Heart left ventricle (tissue), 16 donors: ENCODE measurements at regions not wholly inside any gene's neighbourhood (a gene's known extent, or its start where the extent isn't known, plus 50 kb on each side); places are given as distances from the start of the nearest gene placed in this dataset.
"Not testable (repeated sequence)": the region's sequence is repeated elsewhere in the genome, so short reads cannot be mapped to it uniquely, and the experiment has no call there.

Source experiments
- ATAC-seq, 4 donors: fragments of 200-7000 bp; cut with Tn5 transposase; one replicate each; pipeline ENCODE4 v1.9.1; 2020 to 2022; ENCODE audit warnings: moderate library complexity in 4 of 4, mild to moderate bottlenecking in 3 of 4, moderate number of reproducible peaks in 1 of 4
- DNase-seq, 5 donors: peaks; one replicate each; pipeline ENCODE4 v3.0.0-alpha.2; 2020
- H3K27ac ChIP-seq, 12 donors: fragments of 200-600 bp; sonication (generic) in 4 of 12; one replicate each; pipeline versions ENCODE4 v1.5.0 to v1.8.0; 2016 to 2022; ENCODE audit warnings: mild to moderate bottlenecking in 2 of 12
- H3K27me3 ChIP-seq, 9 donors: fragments of 200-600 bp; sonication (generic) in 2 of 9; one replicate each; pipeline versions ENCODE4 v1.5.1 to v1.8.0; 2016 to 2022; ENCODE audit warnings: mild to moderate bottlenecking in 3 of 9
- H3K36me3 ChIP-seq, 9 donors: fragments of 200-600 bp; sonication (generic) in 2 of 9; one replicate each; pipeline versions ENCODE4 v1.5.0 to v1.8.0; 2018 to 2022; ENCODE audit warnings: mild to moderate bottlenecking in 2 of 9
- H3K4me1 ChIP-seq, 12 donors: fragments of 200-600 bp; sonication (generic) in 4 of 12; one replicate each; pipeline versions ENCODE4 v1.5.0 to v1.8.0; 2016 to 2022; ENCODE audit warnings: mild to moderate bottlenecking in 3 of 12
- H3K4me3 ChIP-seq, 12 donors: fragments of 200-600 bp; sonication (generic) in 4 of 12; one replicate each; pipeline versions ENCODE4 v1.5.0 to v1.8.0; 2017 to 2022; ENCODE audit warnings: mild to moderate bottlenecking in 9 of 12, moderate library complexity in 4 of 12
- H3K9me3 ChIP-seq, 12 donors: fragments of 200-600 bp; sonication (generic) in 4 of 12; one replicate each; pipeline versions ENCODE4 v1.5.0 to v1.8.0; 2016 to 2022; ENCODE audit warnings: mild to moderate bottlenecking in 1 of 12
- CTCF ChIP-seq, 12 donors: fragments of 200-600 bp; sonication (generic) in 4 of 12; IDR thresholded peaks; one replicate each; pipeline versions ENCODE4 v1.5.0 to v1.8.0; 2018 to 2022; ENCODE audit warnings: antibody characterized with exemption in 12 of 12, mild to moderate bottlenecking in 5 of 12
- POLR2A ChIP-seq, 2 donors: fragments of 450-650 bp; IDR thresholded peaks; one replicate each; pipeline ENCODE4 v1.6.1; 2017; ENCODE audit warnings: antibody characterized with exemption in 2 of 2, mild to moderate bottlenecking in 2 of 2, moderate library complexity in 2 of 2
- WGBS, 4 donors: extraction: QIAGEN DNeasy Blood & Tissue Kit in 2 of 4; methylation state at CpG; one replicate each; pipeline versions ENCODE4 v1.1.5 to v1.1.7; 2013 to 2018; 5-methylcytosine and 5-hydroxymethylcytosine counted together
- intact Hi-C, 10 donors: fragments of 100-400 bp; cut with DNase I; formaldehyde crosslinking; loops; one replicate each; pipeline versions ENCODE4 v1.11.1 to v1.14.2; 2022
- donor health status: ischemic (EF 13 %, LVEDD 7.1; RV severe dilation, severe dysfunction).
- donor health status: healthy with polysubstance abuse.
- donor health status: DM: no; HTN: yes; CAD: no.
- donor health status: DM: no; HTN: no; CAD: no.
- donor health status: ischemic (EF 25% LVEDD 6.9; RV normal size, moderate dysfunction).
- donor health status: ischemic (EF 25% LVEDD 5.7; RV mildly dilated, moderate dysfunction).
- donor health status: healthy.
- donor health status: DM: yes; HTN: yes; CAD: no.
- donor health status: ischemic (EF 35%, LVEDD 5.7; RV mildly dilated, moderate dysfunction).
- donor health status: nonischemic (EF 11% LVEDD 7.7; RV severe dilation, severe dysfunction).
- donor health status: DM: yes; HTN: yes; CAD: no.
- donor health status: PGD.
- donor health status: ischemic (EF 29% LVEDD 5.4; RV normal size, mild dysfunction).
- donor health status: nonischemic (EF 23%, LVEDD 6.1; RV moderate dilation, normal function).

- H3K36me3 ChIP-seq = no peaks in the 10 kb centered on the region
- H3K27me3 ChIP-seq = no peaks in the 10 kb centered on the region
- ATAC-seq = no peak
- no peaks in the 10 kb centered on the region for H3K4me1 ChIP-seq
- WGBS, 4 donors = 64 to 70% (median 69%) methylated on average over 5 of the region's 5 CpGs
- intact Hi-C loops = no loop called here
- no peak overlapping the region for H3K27ac ChIP-seq
- peaks cover 0 to 16% (median 0%) of the 10 kb centered on the region in 12 donors for H3K9me3 ChIP-seq
- DNase-seq = no peak
- TF ChIP-seq POLR2A (IDR thresholded peaks at IDR 0.05) (no peak), CTCF (IDR thresholded peaks at IDR 0.05) (no peak)
- no peak overlapping the region for H3K4me3 ChIP-seq
These were observed 254.6 kb upstream of the NRP1 start for GRCh38 chr10:33588974-33589600.

- H3K9me3 ChIP-seq = peaks cover 0 to 16% (median 0%) of the 10 kb centered on the region in 12 donors
- H3K36me3 ChIP-seq, intact Hi-C loops, ATAC-seq, DNase-seq, H3K27ac ChIP-seq, H3K27me3 ChIP-seq, H3K4me3 ChIP-seq, H3K4me1 ChIP-seq: not testable (repeated sequence)
- WGBS, 4 donors = 56 to 75% (median 73%) methylated on average over 3 of the region's 3 CpGs
These were observed 250.1 kb upstream of the NRP1 start for GRCh38 chr10:33584596-33584995.

GRCh38 chr10:33579996-33580395, 245.5 kb upstream of the NRP1 start:
- intact Hi-C loops = no loop called here
- 51 to 59% (median 55%) methylated on average over 3 of the region's 3 CpGs for WGBS, 4 donors
- Histone ChIP-seq H3K27me3 (no peaks in the 10 kb centered on the region), H3K36me3 (no peaks in the 10 kb centered on the region), H3K4me3 (no peak overlapping the region), H3K9me3 (no peaks in the 10 kb centered on the region), H3K27ac (no peak overlapping the region), H3K4me1 (no peaks in the 10 kb centered on the region)
- DNase-seq (no peak), ATAC-seq (no peak)
- TF ChIP-seq POLR2A (IDR thresholded peaks at IDR 0.05) = no peak
- no peak for TF ChIP-seq CTCF (IDR thresholded peaks at IDR 0.05)

GRCh38 chr10:33573606-33574005, 239.1 kb upstream of the NRP1 start:
- no peak for DNase-seq
- Histone ChIP-seq H3K4me3 (no peak overlapping the region), H3K27me3 (no peaks in the 10 kb centered on the region), H3K36me3 (no peaks in the 10 kb centered on the region), H3K9me3 (no peaks in the 10 kb centered on the region), H3K27ac (no peak overlapping the region), H3K4me1 (peaks cover 0 to 12% (median 0%) of the 10 kb centered on the region in 12 donors)
- ATAC-seq = no peak
- 90 to 97% (median 94%) methylated on average over 2 of the region's 2 CpGs for WGBS, 4 donors
- intact Hi-C loops = loop anchor here in 1 of 10 donors (5.0 kb wide), 1 partner anchor 699 kb away; no protein-coding TSS in a partner anchor
- no peak for TF ChIP-seq CTCF (IDR thresholded peaks at IDR 0.05)
- no peak for TF ChIP-seq POLR2A (IDR thresholded peaks at IDR 0.05)

- 89 to 100% (median 97%) methylated on average over 1 of the region's 1 CpG for WGBS, 4 donors
- Histone ChIP-seq H3K4me3 (no peak overlapping the region), H3K4me1 (peaks cover 0 to 18% (median 0%) of the 10 kb centered on the region in 12 donors), H3K9me3 (no peaks in the 10 kb centered on the region), H3K27me3 (no peaks in the 10 kb centered on the region), H3K27ac (no peak overlapping the region), H3K36me3 (no peaks in the 10 kb centered on the region)
- intact Hi-C loops = loop anchor here in 1 of 10 donors (5.0 kb wide), 1 partner anchor 701 kb away; no protein-coding TSS in a partner anchor
- ATAC-seq = no peak
- TF ChIP-seq POLR2A (IDR thresholded peaks at IDR 0.05) (no peak), CTCF (IDR thresholded peaks at IDR 0.05) (no peak)
- no peak for DNase-seq
These were observed 237.1 kb upstream of the NRP1 start for GRCh38 chr10:33571616-33572015.
